ENCODE measurements at regions not wholly inside any gene's neighbourhood (a gene's known extent, or its start where the extent isn't known, plus 50 kb on each side); places are given as distances from the start of the nearest gene placed in this dataset.

DNA sequence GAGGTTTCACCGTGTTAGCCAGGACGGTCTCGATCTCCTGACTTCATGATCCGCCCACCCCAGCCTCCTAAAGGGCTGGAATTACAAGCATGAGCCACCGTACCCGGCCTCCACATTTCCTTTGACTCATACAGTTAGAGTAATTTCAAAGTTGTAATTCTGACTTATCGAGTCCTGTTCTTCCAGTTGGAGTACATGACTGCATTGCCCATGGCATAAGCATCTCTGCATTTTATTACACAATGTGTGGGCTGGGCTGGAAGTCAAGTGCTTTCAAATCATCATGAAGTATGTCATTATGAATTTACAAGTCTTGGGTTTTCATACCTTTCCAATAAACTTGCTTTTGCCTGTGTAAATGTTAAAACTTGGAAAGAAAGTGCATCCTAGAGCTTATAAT lies 1295.7 kb upstream of the FLRT2 start:
- Mint-ChIP-seq H3K4me1 (peaks cover 11% of the 10 kb centered on the region), H3K27me3 (ENCODE audit: low read depth) (peaks cover 3% of the 10 kb centered on the region), H3K27ac (ENCODE audit: unreplicated experiment) (no peak overlapping the region), H3K4me3 (no peak overlapping the region), H3K9me3 (no peaks in the 10 kb centered on the region), H3K36me3 (ENCODE audit: low read depth) (no peaks in the 10 kb centered on the region)
- no peak for DNase-seq (ENCODE audit: low read depth, low spot score)
- TF ChIP-seq, protein P1, sequence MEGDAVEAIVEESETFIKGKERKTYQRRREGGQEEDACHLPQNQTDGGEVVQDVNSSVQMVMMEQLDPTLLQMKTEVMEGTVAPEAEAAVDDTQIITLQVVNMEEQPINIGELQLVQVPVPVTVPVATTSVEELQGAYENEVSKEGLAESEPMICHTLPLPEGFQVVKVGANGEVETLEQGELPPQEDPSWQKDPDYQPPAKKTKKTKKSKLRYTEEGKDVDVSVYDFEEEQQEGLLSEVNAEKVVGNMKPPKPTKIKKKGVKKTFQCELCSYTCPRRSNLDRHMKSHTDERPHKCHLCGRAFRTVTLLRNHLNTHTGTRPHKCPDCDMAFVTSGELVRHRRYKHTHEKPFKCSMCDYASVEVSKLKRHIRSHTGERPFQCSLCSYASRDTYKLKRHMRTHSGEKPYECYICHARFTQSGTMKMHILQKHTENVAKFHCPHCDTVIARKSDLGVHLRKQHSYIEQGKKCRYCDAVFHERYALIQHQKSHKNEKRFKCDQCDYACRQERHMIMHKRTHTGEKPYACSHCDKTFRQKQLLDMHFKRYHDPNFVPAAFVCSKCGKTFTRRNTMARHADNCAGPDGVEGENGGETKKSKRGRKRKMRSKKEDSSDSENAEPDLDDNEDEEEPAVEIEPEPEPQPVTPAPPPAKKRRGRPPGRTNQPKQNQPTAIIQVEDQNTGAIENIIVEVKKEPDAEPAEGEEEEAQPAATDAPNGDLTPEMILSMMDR (conservative IDR thresholded peaks at IDR 0.05) = no peak

DNA sequence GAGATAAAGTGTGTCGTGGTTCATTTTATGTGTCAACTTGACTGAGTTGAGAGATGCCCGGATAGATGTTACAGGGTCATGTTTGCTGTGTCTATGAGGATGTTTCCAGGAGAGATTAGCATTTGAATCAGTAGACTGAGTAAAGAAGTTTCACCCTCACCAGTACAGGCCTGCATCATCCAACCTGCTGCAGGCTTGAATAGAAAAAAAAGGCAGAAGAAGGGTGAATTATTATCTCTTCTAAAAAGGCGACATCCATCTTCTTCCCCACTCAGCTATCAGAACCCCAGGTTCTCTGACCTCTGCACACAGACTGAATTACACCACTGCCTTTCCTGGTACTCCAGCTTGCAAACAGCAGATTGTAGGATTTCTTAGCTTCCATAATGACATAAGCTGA lies 1293.7 kb upstream of the FLRT2 start:
- no peak for DNase-seq (ENCODE audit: low read depth, low spot score)
- Mint-ChIP-seq H3K4me3 (no peak overlapping the region), H3K4me1 (peaks cover 4% of the 10 kb centered on the region), H3K36me3 (ENCODE audit: low read depth) (no peaks in the 10 kb centered on the region), H3K9me3 (no peaks in the 10 kb centered on the region), H3K27me3 (ENCODE audit: low read depth) (no peaks in the 10 kb centered on the region), H3K27ac (ENCODE audit: unreplicated experiment) (no peak overlapping the region)
- TF ChIP-seq, protein P1 (conservative IDR thresholded peaks at IDR 0.05) = no peak

DNA sequence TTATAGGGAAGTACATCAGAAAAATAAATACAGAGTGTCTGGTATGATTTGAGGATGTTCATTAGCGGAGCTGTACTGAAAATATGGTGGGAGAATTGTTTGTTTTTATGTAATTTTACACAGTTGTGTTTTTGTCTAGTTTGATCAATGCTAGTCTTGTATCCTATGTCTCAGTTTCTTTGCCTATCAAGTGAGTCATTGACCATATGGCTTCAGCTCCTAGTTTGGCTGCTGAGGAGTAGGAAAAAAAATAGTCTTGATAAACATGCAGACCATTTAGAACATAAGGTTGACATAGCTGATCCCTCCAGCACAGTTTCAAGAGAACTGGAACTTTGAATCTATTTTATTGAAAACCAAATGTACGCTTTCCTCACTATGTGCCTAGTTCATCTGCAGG lies 1292.1 kb upstream of the FLRT2 start:
- Mint-ChIP-seq H3K27ac (ENCODE audit: unreplicated experiment) (no peak overlapping the region), H3K36me3 (ENCODE audit: low read depth) (peaks cover 2% of the 10 kb centered on the region), H3K4me3 (no peak overlapping the region), H3K27me3 (ENCODE audit: low read depth) (no peaks in the 10 kb centered on the region), H3K4me1 (peaks cover 4% of the 10 kb centered on the region), H3K9me3 (peaks cover 5% of the 10 kb centered on the region)
- DNase-seq (ENCODE audit: low read depth, low spot score) = no peak
- TF ChIP-seq, protein P1 (conservative IDR thresholded peaks at IDR 0.05) = no peak

DNA sequence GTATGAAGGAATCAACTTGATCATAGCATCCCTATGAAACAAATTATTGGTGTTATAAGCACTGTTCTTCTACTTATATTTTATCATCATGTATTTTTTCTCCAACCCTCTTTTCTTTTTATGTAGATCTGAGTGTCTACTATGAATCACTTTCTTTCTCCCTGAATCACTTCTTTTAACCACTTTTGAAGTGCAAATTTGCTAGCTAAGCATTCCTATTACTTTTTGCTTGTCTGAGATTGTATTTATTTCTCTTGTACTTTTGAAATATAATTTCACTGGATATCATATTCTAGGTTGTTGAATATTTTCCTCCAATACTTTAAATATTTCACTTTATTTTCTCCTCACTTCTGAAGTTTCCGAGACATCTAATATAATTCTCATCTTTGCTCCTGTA lies 1282.3 kb upstream of the FLRT2 start:
- H3K9me3 Mint-ChIP-seq = peaks cover 10% of the 10 kb centered on the region
- TF ChIP-seq, protein P1 (conservative IDR thresholded peaks at IDR 0.05) = no peak
- H3K4me3 Mint-ChIP-seq = no peak overlapping the region

DNA sequence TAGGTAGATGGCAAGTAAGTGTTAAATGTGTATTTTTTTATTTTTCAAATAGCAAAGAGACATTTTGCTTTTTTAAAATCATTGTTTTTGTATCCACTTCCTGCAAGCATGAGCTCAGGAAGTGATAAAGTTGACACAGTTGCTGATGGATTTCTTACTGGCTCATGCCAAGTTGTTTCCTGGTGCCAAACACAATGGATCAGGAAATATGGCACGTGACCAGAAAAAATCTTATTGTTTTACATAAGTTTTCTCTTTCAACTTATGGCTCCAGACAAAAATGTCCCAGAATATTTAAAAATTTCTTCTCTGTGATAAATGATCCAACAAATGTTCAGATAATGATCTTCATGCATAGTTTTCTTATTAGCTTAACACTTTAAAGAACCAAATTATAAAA lies 1279.1 kb upstream of the FLRT2 start:
- H3K4me3 Mint-ChIP-seq = no peak overlapping the region
- DNase-seq (ENCODE audit: low read depth, low spot score) = no peak
- H3K36me3 Mint-ChIP-seq (ENCODE audit: low read depth) = no peaks in the 10 kb centered on the region

More for the DNA sequence above, 1282.3 kb upstream of the FLRT2 start:
- Mint-ChIP-seq H3K27me3 (ENCODE audit: low read depth) (no peaks in the 10 kb centered on the region), H3K27ac (ENCODE audit: unreplicated experiment) (no peak overlapping the region), H3K36me3 (ENCODE audit: low read depth) (peaks cover 9% of the 10 kb centered on the region), H3K4me1 (no peaks in the 10 kb centered on the region)
- DNase-seq (ENCODE audit: low read depth, low spot score) = no peak

More for the DNA sequence above, 1279.1 kb upstream of the FLRT2 start:
- Mint-ChIP-seq H3K9me3 (no peaks in the 10 kb centered on the region), H3K27me3 (ENCODE audit: low read depth) (no peaks in the 10 kb centered on the region), H3K27ac (ENCODE audit: unreplicated experiment) (no peak overlapping the region), H3K4me1 (peaks cover 18% of the 10 kb centered on the region)
- TF ChIP-seq, protein P1 (conservative IDR thresholded peaks at IDR 0.05) = no peak
